ENCODE measurements at regions not wholly inside any gene's neighbourhood (a gene's known extent, or its start where the extent isn't known, plus 50 kb on each side); places are given as distances from the start of the nearest gene placed in this dataset.
A peak's percentile ranks its signal among the peaks of the same experiment; 100 is the strongest.

DNA sequence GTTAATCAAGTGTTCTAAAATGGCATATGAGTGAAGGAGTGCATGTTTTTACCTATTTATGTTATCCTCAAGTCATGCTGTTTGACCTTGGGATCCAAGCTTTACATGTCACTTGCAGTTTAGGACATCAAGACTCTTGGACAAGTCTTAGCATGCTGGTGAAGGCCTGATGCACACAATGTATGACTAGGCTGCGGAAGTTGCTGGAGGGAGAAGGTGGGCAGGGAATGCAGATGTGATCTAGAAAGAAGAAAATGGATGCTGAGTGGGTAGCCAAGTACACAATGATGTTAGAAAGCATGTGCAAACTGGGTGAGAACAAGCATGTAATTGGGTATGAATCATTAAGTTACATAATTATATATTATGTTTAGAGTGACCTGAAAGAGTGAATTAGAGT lies 301.8 kb downstream of the BRINP2 start:
- TF ChIP-seq, protein P1, sequence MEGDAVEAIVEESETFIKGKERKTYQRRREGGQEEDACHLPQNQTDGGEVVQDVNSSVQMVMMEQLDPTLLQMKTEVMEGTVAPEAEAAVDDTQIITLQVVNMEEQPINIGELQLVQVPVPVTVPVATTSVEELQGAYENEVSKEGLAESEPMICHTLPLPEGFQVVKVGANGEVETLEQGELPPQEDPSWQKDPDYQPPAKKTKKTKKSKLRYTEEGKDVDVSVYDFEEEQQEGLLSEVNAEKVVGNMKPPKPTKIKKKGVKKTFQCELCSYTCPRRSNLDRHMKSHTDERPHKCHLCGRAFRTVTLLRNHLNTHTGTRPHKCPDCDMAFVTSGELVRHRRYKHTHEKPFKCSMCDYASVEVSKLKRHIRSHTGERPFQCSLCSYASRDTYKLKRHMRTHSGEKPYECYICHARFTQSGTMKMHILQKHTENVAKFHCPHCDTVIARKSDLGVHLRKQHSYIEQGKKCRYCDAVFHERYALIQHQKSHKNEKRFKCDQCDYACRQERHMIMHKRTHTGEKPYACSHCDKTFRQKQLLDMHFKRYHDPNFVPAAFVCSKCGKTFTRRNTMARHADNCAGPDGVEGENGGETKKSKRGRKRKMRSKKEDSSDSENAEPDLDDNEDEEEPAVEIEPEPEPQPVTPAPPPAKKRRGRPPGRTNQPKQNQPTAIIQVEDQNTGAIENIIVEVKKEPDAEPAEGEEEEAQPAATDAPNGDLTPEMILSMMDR (IDR thresholded peaks at IDR 0.05): no peak
- Histone ChIP-seq H3K27ac (no peak overlapping the region), H3K4me3 (no peak overlapping the region)
- no peak for DNase-seq (ENCODE audit: low spot score)

DNA sequence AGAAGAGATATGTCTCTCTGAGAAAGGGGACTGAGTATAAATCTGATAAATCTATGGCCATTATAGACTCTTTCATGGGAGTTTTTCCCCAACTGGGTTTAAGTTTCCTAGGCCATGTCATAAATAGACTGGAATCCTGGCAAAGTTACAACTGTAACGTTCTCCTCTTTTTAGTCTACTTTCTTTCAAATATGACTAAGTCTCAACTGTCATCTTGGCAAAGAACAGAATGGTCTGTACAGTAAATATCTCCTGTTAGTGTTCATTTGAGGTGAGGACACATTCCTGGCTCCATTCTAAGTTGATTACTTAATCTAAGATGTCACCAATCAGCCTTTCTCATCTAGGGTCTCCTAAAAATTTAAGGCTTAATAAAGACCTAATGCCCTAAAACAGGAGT lies 300.5 kb downstream of the BRINP2 start:
- no peak for DNase-seq (ENCODE audit: low spot score)
- TF ChIP-seq, protein P1 (IDR thresholded peaks at IDR 0.05): no peak
- H3K27ac ChIP-seq: no peak overlapping the region
- H3K4me3 ChIP-seq: no peak overlapping the region

- DNase-seq (ENCODE audit: low spot score): no peak
- Histone ChIP-seq H3K27ac (no peak overlapping the region), H3K4me3 (no peak overlapping the region)
- TF ChIP-seq, protein P1 (IDR thresholded peaks at IDR 0.05): no peak
These were observed 298.8 kb downstream of the BRINP2 start for GRCh38 chr1:177469519-177469918.

GRCh38 chr1:177466286-177466685 lies 295.5 kb downstream of the BRINP2 start:
- Histone ChIP-seq H3K27ac (no peak overlapping the region), H3K4me3 (no peak overlapping the region)
- TF ChIP-seq, protein P1 (IDR thresholded peaks at IDR 0.05): no peak
- DNase-seq (ENCODE audit: low spot score): no peak

DNA sequence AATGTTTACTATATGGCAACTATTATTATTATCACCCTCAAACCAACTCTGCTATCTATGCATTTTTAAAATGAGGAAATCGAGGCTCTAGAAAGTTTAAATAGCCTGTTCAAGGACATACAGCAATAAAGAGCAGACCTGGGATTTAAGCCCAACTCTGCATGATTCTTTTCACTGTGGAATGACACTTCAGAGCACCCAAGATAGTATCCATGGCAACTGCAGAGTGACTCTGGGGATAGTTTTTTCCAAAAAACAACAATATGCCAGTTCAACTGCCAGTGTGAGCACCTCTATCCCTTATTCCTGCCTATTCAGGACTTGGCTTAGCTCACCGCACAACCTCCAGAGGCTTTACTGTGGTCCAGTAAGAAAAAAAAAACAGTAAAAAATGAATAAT lies 293.9 kb downstream of the BRINP2 start:
- no peak overlapping the region for H3K4me3 ChIP-seq
- TF ChIP-seq, protein P1 (IDR thresholded peaks at IDR 0.05): no peak
- H3K27ac ChIP-seq: no peak overlapping the region
- no peak for DNase-seq (ENCODE audit: low spot score)

DNA sequence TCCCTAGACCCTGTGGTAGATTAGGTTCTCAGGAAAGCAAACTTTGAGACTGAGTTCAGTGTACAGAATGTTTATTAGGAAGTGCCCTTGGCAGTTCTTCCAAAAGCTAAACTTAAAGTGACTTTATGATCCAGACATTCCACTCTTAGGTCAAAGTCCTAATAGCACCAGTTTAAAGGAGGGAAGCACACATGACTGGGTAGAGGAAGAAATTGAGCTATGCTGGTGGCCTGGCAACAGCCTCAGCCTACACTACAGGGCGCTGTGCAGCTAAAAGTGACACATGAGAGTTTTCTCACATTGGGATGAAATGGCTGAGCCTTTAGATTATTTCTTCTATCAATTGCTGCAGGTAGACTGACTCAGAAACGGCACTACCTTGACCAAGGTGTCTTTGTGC lies 280.4 kb downstream of the BRINP2 start:
- TF ChIP-seq, protein P1 (IDR thresholded peaks at IDR 0.05): no peak
- H3K27ac ChIP-seq: peak overlapping the region; percentile 39 to 51
- DNase-seq (ENCODE audit: low spot score): no peak
- no peak overlapping the region for H3K4me3 ChIP-seq

DNA sequence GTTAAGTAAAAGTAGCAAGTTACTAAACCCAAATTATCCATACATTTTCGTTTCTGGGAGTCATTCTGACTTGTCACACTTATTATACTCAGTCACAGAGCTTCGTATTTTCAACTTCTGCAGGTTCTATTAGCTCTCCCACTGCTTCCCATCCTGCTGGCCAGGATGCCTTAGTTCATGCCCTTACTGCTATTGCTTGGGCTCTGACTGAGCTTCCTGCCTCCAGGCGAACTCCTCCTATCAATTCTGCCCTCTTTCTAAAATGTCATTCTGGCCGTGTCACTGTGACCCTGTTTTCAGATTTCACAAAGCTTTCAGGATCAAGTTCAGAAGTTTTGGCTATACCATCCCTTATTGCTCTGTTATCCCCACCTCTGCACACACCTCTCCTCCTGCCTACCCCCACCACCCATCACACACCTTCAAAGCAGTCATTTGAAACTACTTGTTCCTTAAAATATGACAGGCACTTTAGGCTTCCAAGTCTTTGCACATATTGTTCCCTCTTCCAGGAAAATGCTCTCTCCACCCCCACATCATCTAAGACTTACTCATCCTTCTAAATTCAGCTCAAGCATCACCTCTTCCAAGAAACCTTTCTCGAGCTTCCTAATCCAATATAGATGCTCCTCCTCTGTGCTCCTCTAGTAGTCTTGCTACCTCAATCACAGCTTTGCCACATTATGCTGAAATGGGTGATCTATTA lies 278.0 kb downstream of the BRINP2 start:
- Histone ChIP-seq H3K4me3 (no peak overlapping the region), H3K27ac (peak overlapping the region in 1 of 2 donors; percentile 31)
- DNase-seq (ENCODE audit: low spot score): no peak
- TF ChIP-seq, protein P1 (IDR thresholded peaks at IDR 0.05): no peak

Data from coronary artery (tissue), 2 donors.